Body of pancreas (tissue), 4 donors: ENCODE measurements at regions not wholly inside any gene's neighbourhood (a gene's known extent, or its start where the extent isn't known, plus 50 kb on each side); places are given as distances from the start of the nearest gene placed in this dataset.

Experiments
- CTCF ChIP-seq, 7 experiments: fragments of 450-650 bp in 4 of 7; fragments of 200-600 bp in 3 of 7; sonication (generic) in 3 of 7; IDR thresholded peaks; one replicate each; pipeline ENCODE4 v1.5.1; 2016 to 2019; ENCODE audit warnings: antibody characterized with exemption in 7 of 7
- POLR2A ChIP-seq, 3 donors: fragments of 450-650 bp; IDR thresholded peaks; one replicate each; pipeline ENCODE4 v1.6.1; 2016; ENCODE audit warnings: antibody characterized with exemption in 3 of 3, mild to moderate bottlenecking in 2 of 3

GRCh38 chr1:60695716-60696171, 386.6 kb upstream of the NFIA start:
- TF ChIP-seq POLR2A (IDR thresholded peaks at IDR 0.05): no peak
- TF ChIP-seq CTCF (IDR thresholded peaks at IDR 0.05): no peak
